ENCODE measurements at regions not wholly inside any gene's neighbourhood (a gene's known extent, or its start where the extent isn't known, plus 50 kb on each side); places are given as distances from the start of the nearest gene placed in this dataset.
"Not testable (repeated sequence)": the region's sequence is repeated elsewhere in the genome, so short reads cannot be mapped to it uniquely, and the experiment has no call there.

DNA sequence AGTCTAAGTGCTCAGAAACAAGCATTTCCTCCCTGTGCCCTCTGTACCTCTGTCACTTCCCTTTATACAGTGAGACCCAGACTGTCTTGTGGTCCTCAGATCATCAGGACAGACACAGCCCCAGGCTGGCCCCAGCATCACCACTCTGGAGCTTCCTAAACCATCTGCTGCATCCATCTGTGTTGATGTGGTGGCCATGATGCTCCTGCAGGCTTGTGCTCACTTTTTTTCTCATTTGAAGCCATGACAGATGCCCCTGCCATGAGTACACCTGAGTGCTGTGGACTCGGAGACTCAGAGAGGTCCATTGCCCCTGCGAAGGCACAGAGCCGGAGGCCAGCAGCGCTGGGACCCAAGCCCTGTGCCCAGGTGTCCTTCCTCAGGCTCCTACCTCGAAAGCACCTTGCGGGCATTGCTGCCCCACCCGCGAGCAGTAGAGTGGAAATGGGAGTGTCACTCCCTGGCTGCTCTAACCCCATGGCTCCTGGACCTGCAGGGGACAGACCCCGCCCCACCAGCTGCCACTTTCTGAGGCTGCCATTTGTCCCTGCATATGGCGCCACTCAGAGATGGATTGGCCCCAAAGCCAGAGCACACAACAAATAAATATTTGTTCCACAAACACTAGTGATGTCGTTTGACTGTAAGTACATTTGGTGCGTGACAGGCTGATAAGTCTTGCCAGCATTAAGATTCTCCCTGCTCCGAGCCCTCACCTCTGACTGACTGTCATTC lies 593.5 kb downstream of the TBC1D22A start:
- no peak for DNase-seq
- Mint-ChIP-seq H3K4me3 (no peak overlapping the region), H3K9me3 (peaks cover 0 to 28% (median 4%) of the 10 kb centered on the region in 5 donors)

DNA sequence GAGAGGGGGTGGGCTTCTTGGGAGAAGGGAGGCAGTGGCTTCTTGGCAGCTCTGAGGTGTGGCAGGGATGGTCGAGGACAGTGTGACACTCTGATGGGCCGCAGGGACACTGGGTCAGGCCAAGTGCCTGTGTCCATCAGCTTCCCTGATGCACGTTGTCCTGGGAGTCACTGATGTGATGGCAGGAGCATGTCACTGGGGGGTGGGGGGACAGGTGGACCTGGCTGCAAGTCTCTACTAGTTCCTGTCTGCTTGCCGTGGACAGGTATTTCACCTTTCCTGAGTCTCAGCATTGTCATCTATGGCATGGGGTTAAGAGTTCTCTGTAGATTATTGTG lies 592.9 kb downstream of the TBC1D22A start:
- H3K36me3 ChIP-seq (ENCODE audit: insufficient read depth, low read length), result no peaks in the 10 kb centered on the region
- CTCF ChIA-PET, result no interaction called here
- H3K27me3 Mint-ChIP-seq, result peaks cover 0 to 11% of the 10 kb centered on the region in 2 donors
- H3K27me3 ChIP-seq (ENCODE audit: insufficient read depth, low read length, poor library complexity, severe bottlenecking), result no peaks in the 10 kb centered on the region
- H3K36me3 Mint-ChIP-seq, result no peaks in the 10 kb centered on the region
- peaks cover 0 to 22% (median 2%) of the 10 kb centered on the region in 5 donors for H3K9me3 Mint-ChIP-seq
- no peak for DNase-seq
- no peak overlapping the region for H3K27ac ChIP-seq (ENCODE audit: low read depth, low read length)
- no peak overlapping the region for H3K4me3 Mint-ChIP-seq
- no peak overlapping the region for H3K4me3 ChIP-seq (ENCODE audit: low read length)
- no peak overlapping the region for H3K27ac Mint-ChIP-seq
- no peaks in the 10 kb centered on the region for H3K9me3 ChIP-seq (ENCODE audit: low read length)
- H3K4me1 Mint-ChIP-seq, result no peaks in the 10 kb centered on the region
- no peaks in the 10 kb centered on the region for H3K4me1 ChIP-seq (ENCODE audit: insufficient read depth, low read length)
- POLR2A ChIA-PET, result no interaction called here

More for the DNA sequence above, 593.5 kb downstream of the TBC1D22A start:
- Histone ChIP-seq H3K4me3 (ENCODE audit: low read length) (no peak overlapping the region), H3K36me3 (ENCODE audit: insufficient read depth, low read length) (no peaks in the 10 kb centered on the region), H3K4me1 (ENCODE audit: insufficient read depth, low read length) (no peaks in the 10 kb centered on the region), H3K27ac (ENCODE audit: low read depth, low read length) (no peak overlapping the region), H3K27me3 (ENCODE audit: insufficient read depth, low read length, poor library complexity, severe bottlenecking) (no peaks in the 10 kb centered on the region), H3K9me3 (ENCODE audit: low read length) (no peaks in the 10 kb centered on the region)
- POLR2A ChIA-PET, result no interaction called here
- no peaks in the 10 kb centered on the region for H3K36me3 Mint-ChIP-seq
- no peaks in the 10 kb centered on the region for H3K4me1 Mint-ChIP-seq
- peaks cover 0 to 11% of the 10 kb centered on the region in 2 donors for H3K27me3 Mint-ChIP-seq
- no peak overlapping the region for H3K27ac Mint-ChIP-seq
- CTCF ChIA-PET, result no interaction called here

DNA sequence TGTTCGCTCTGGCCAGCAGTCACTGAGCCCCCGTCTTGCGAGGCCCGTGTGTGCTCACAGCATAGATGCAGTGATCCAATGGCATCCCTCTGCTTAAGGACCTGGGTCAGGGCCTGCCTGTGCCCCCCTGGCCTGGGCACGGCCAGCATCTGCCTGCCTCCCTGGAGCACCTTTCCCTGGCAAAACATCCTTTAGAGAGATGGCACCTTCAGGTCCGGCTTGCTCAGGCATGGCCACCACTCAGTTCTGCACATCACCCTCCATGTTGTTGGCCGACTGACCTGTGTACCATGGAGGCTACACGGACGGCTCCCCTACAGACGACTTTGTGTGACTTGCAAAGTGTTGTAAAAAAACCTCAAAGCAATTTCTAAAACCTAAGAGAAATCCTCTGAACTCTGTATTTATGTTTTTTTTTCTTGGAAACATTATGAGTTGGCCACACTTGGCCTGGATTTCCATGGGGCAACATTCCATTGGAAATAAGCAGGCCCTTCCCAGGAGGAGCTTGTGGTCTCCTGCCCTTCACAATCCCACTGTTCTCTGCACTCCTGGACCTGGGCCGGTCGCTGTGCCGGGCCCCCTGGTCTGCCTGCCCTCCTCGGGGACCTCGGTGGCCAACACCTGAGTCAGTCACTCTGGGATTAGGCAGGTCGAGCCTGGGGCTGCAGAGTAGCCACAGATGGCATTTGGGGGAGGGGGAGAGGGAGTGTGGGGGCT lies 592.4 kb downstream of the TBC1D22A start:
- no peak for DNase-seq
- ChIA-PET POLR2A (no interaction called here), CTCF (no interaction called here)

DNA sequence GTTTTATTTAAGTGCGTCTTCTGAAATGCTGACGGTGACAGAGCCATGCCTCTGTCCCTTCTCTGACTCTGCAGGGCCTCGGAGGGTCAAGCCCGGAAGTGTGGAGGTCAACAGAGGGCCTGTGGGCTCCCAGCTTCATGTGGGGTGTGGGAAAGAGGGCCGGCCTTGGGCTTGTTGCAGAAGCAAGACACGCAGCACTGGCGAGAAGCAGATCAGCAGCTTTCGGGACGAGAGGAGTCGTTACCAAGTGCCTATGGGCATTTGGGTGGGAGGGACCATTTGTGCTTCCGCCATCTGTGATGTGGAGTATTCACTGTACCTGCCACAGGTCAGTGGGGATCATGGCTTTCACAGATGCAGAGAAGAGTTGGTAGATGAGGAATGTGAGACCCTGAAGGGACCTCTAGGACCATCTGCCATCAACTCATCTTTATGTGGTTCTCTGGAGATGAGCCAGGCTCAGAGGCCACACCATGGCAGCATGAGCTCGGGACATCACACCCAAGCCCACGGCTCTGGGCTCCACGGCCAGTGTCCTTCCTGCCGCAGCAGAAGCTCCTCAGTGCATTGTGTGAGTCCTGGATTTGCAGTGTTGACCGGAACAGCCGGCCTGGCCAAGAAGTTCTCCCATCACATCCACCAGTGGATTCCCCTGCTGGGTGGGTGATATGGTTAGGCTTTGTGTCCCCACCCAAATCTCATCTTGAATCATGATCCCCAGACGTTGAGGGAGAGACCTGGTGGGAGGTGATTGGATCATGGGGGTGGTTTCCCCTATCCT lies 590.7 kb downstream of the TBC1D22A start:
- Histone ChIP-seq H3K4me1 (ENCODE audit: insufficient read depth, low read length) (no peaks in the 10 kb centered on the region), H3K36me3 (ENCODE audit: insufficient read depth, low read length) (no peaks in the 10 kb centered on the region), H3K27me3 (ENCODE audit: insufficient read depth, low read length, poor library complexity, severe bottlenecking) (no peaks in the 10 kb centered on the region), H3K9me3 (ENCODE audit: low read length) (no peaks in the 10 kb centered on the region), H3K27ac (ENCODE audit: low read depth, low read length) (no peak overlapping the region), H3K4me3 (ENCODE audit: low read length) (no peak overlapping the region)
- Mint-ChIP-seq H3K9me3 (peaks cover 0 to 25% (median 4%) of the 10 kb centered on the region in 5 donors), H3K4me3 (no peak overlapping the region), H3K27ac (no peak overlapping the region), H3K27me3 (peaks cover 0 to 4% of the 10 kb centered on the region in 2 donors), H3K36me3 (no peaks in the 10 kb centered on the region), H3K4me1 (no peaks in the 10 kb centered on the region)
- ChIA-PET POLR2A (no interaction called here), CTCF (no interaction called here)
- DNase-seq, result no peak

More for the DNA sequence above, 592.4 kb downstream of the TBC1D22A start:
- Mint-ChIP-seq H3K27ac (no peak overlapping the region), H3K27me3 (peaks cover 0 to 8% of the 10 kb centered on the region in 2 donors), H3K4me1 (no peaks in the 10 kb centered on the region), H3K4me3 (no peak overlapping the region), H3K36me3 (no peaks in the 10 kb centered on the region), H3K9me3 (peaks cover 0 to 18% (median 4%) of the 10 kb centered on the region in 5 donors)
- no peak overlapping the region for H3K4me3 ChIP-seq (ENCODE audit: low read length)
- no peaks in the 10 kb centered on the region for H3K36me3 ChIP-seq (ENCODE audit: insufficient read depth, low read length)
- H3K27ac ChIP-seq (ENCODE audit: low read depth, low read length), result no peak overlapping the region
- H3K27me3 ChIP-seq (ENCODE audit: insufficient read depth, low read length, poor library complexity, severe bottlenecking), result no peaks in the 10 kb centered on the region
- H3K4me1 ChIP-seq (ENCODE audit: insufficient read depth, low read length), result no peaks in the 10 kb centered on the region
- no peaks in the 10 kb centered on the region for H3K9me3 ChIP-seq (ENCODE audit: low read length)

DNA sequence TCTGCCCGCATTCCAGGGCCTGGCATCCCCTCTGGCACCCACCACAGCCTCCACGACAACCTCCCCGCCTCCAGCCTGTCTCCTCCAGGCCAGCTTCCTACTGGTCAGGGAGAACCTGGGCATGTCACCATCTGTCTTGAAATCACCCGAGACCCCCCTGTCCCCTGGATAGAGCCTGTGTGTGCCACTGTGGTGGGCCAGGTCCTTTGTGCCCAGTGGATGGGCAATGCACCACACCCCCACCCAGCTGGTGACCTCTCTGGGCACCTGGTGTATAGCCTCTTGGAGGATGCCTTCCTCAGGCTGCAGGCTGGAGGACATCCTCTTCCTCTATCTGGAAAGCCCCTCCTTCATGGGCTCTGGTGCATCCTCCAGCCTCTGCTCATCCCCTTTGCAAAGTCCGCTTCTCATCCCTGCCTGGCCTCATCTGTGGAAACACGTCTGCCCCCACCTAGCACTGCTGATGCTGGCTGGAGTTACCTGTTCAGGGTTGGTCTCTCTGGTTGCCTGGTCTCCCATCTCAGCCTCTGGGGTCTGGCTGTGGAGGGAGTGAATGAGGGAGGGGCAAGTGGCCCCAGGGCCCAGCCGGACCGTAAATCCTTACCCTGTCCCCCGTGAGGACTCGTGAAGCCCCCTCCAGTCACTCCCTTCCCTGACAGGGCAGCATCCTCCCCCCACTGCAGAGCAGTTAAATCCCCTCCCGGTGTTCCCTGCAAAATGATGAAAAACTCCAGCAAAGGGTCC lies 589.6 kb downstream of the TBC1D22A start:
- H3K27me3 Mint-ChIP-seq, result peaks cover 0 to 1% of the 10 kb centered on the region in 2 donors
- H3K9me3 Mint-ChIP-seq, result peaks cover 0 to 28% (median 5%) of the 10 kb centered on the region in 5 donors
- CTCF ChIA-PET, result no interaction called here
- H3K27ac Mint-ChIP-seq, result no peak overlapping the region
- no peak overlapping the region for H3K4me3 Mint-ChIP-seq
- Histone ChIP-seq H3K36me3 (ENCODE audit: insufficient read depth, low read length) (no peaks in the 10 kb centered on the region), H3K9me3 (ENCODE audit: low read length) (no peaks in the 10 kb centered on the region), H3K27ac (ENCODE audit: low read depth, low read length) (no peak overlapping the region), H3K4me1 (ENCODE audit: insufficient read depth, low read length) (no peaks in the 10 kb centered on the region), H3K4me3 (ENCODE audit: low read length) (no peak overlapping the region), H3K27me3 (ENCODE audit: insufficient read depth, low read length, poor library complexity, severe bottlenecking) (no peaks in the 10 kb centered on the region)
- H3K4me1 Mint-ChIP-seq, result no peaks in the 10 kb centered on the region
- POLR2A ChIA-PET, result no interaction called here
- no peak for DNase-seq
- no peaks in the 10 kb centered on the region for H3K36me3 Mint-ChIP-seq

DNA sequence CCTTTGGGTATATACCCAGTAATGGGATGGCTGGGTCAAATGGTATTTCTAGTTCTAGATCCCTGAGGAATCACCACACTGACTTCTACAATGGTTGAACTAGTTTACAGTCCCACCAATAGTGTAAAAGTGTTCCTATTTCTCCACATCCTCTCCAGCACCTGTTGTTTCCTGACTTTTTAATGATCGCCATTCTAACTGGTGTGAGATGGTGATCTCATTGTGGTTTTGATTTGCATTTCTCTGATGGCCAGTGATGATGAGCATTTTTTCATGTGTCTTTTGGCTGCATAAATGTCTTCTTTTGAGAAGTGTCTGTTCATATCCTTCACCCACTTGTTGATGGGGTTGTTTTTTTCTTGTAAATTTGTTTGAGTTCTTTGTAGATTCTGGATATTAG lies 583.8 kb downstream of the TBC1D22A start:
- DNase-seq; H3K4me1 Mint-ChIP-seq; H3K4me1 ChIP-seq (ENCODE audit: insufficient read depth, low read length); H3K4me3 ChIP-seq (ENCODE audit: low read length); POLR2A ChIA-PET; H3K27me3 ChIP-seq (ENCODE audit: insufficient read depth, low read length, poor library complexity, severe bottlenecking); CTCF ChIA-PET; H3K27ac ChIP-seq (ENCODE audit: low read depth, low read length); H3K27ac Mint-ChIP-seq; H3K36me3 ChIP-seq (ENCODE audit: insufficient read depth, low read length); H3K4me3 Mint-ChIP-seq; H3K36me3 Mint-ChIP-seq; H3K9me3 ChIP-seq (ENCODE audit: low read length): not testable (repeated sequence)
- Mint-ChIP-seq H3K9me3 (peaks cover 0 to 25% (median 4%) of the 10 kb centered on the region in 5 donors), H3K27me3 (peaks cover 4 to 13% of the 10 kb centered on the region in 2 donors)

DNA sequence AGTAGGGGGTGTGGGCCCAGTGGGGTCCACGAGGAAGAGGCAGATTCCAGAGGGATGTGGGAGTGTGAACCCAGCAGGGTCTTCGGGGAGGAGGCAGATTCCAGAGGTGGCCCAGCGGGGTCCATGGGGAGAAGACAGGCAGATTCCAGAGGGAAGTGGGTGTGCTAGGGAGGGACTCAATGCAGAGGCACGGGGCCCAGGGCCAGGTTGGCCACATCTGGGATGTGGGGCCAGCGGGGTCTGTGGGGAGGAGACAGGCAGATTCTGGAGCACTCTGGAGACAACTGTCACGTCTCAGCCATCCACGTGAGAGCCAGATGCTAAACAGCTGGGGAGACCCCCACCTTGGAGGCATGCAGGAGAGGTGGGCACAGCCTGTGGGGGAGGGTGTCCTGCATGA lies 582.6 kb downstream of the TBC1D22A start:
- ChIA-PET POLR2A (no interaction called here), CTCF (no interaction called here)
- H3K4me3 Mint-ChIP-seq, result no peak overlapping the region
- no peak for DNase-seq
- H3K9me3 Mint-ChIP-seq, result peaks cover 0 to 22% (median 4%) of the 10 kb centered on the region in 5 donors
- Histone ChIP-seq H3K27ac (ENCODE audit: low read depth, low read length) (no peak overlapping the region), H3K36me3 (ENCODE audit: insufficient read depth, low read length) (no peaks in the 10 kb centered on the region), H3K4me1 (ENCODE audit: insufficient read depth, low read length) (no peaks in the 10 kb centered on the region), H3K9me3 (ENCODE audit: low read length) (no peaks in the 10 kb centered on the region), H3K27me3 (ENCODE audit: insufficient read depth, low read length, poor library complexity, severe bottlenecking) (no peaks in the 10 kb centered on the region), H3K4me3 (ENCODE audit: low read length) (no peak overlapping the region)
- H3K36me3 Mint-ChIP-seq, result no peaks in the 10 kb centered on the region
- no peaks in the 10 kb centered on the region for H3K4me1 Mint-ChIP-seq
- peaks cover 4 to 20% of the 10 kb centered on the region in 2 donors for H3K27me3 Mint-ChIP-seq
- H3K27ac Mint-ChIP-seq, result no peak overlapping the region

DNA sequence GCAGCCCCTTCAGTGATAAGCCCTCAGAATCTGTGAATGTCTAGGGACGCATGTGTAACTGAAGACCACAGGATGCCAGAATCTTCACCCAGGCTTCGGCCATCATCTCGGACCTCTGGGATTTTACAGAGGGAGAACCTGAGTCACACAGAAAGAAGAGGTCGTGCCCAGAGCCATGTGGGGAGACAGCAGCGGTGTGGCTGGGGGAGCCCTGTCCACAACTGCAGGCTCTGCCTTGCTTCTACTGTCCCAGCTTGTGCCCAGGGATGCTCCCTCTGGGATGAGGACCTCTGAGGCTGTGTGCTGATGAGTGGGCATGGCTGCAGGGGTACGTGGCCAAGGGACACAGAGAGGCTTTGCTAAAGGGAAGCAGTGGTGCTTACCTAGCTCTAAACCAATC lies 582.0 kb downstream of the TBC1D22A start:
- no peak overlapping the region for H3K27ac ChIP-seq (ENCODE audit: low read depth, low read length)
- H3K4me3 Mint-ChIP-seq, result no peak overlapping the region
- H3K27ac Mint-ChIP-seq, result no peak overlapping the region
- H3K36me3 ChIP-seq (ENCODE audit: insufficient read depth, low read length), result no peaks in the 10 kb centered on the region
- no peaks in the 10 kb centered on the region for H3K27me3 ChIP-seq (ENCODE audit: insufficient read depth, low read length, poor library complexity, severe bottlenecking)
- H3K4me3 ChIP-seq (ENCODE audit: low read length), result no peak overlapping the region
- no peaks in the 10 kb centered on the region for H3K36me3 Mint-ChIP-seq
- no peak for DNase-seq
- H3K4me1 Mint-ChIP-seq, result no peaks in the 10 kb centered on the region
- H3K9me3 Mint-ChIP-seq, result peaks cover 0 to 20% (median 2%) of the 10 kb centered on the region in 5 donors
- H3K9me3 ChIP-seq (ENCODE audit: low read length), result no peaks in the 10 kb centered on the region
- H3K4me1 ChIP-seq (ENCODE audit: insufficient read depth, low read length), result no peaks in the 10 kb centered on the region
- POLR2A ChIA-PET, result no interaction called here
- H3K27me3 Mint-ChIP-seq, result peaks cover 4 to 20% of the 10 kb centered on the region in 2 donors
- CTCF ChIA-PET, result no interaction called here

All from CD8-positive, alpha-beta memory T cell (primary cell).